K562 (cell line): ENCODE measurements at regions not wholly inside any gene's neighbourhood (a gene's known extent, or its start where the extent isn't known, plus 50 kb on each side); places are given as distances from the start of the nearest gene placed in this dataset.

ENCODE experiments used
- ATAC-seq: fragments of 200-7000 bp; cut with Tn5 transposase; 3 replicates; pipeline ENCODE4 v1.9.1; 2020; ENCODE audit warnings: moderate library complexity
- BruUV-seq: library from RNA; stranded (reverse); fragments of 400-500 nt; replicated peaks from 2 replicates; lab custom pipeline; 2021; lab: Mats Ljungman, UMichigan
- CTCF ChIA-PET: fragments of 300-600 bp; formaldehyde crosslinking; extraction: SDS; loops from one replicate; lab custom pipeline; 2021; ENCODE audit warnings: low intra/inter-chr PET ratio; lab: Yijun Ruan, JAX
- POLR2A ChIA-PET: fragments of 300-600, 350-650 bp; sonication (Branson Sonifier 250); formaldehyde crosslinking; extraction: SDS; loops from one replicate; lab custom pipeline; 2021; ENCODE audit warnings: antibody characterized with exemption, inconsistent platforms; lab: Yijun Ruan, JAX
- DNase-seq, 4 experiments: peaks; one replicate each; pipeline versions ENCODE4 v3.0.0 to v3.0.0-alpha.2; 2011 to 2018; ENCODE audit warnings: low spot score in 3 of 4, mixed read lengths in 3 of 4; ENCODE audit errors: extremely low read depth in 1 of 4
- FAIRE-seq: peaks from 2 replicates; lab custom pipeline; 2011; peaks lifted over from hg19 to GRCh38; lab: Jason Lieb, UNC
- H2AFZ ChIP-seq: 2 replicates; pipeline ENCODE4 v1.6.0; 2011; ENCODE audit warnings: low read depth, low read length, control low read depth, inconsistent platforms
- H3K27ac ChIP-seq: fragments of 200-600 bp; 3 replicates; pipeline ENCODE4 v1.8.0; 2011; ENCODE audit warnings: low read depth, mild to moderate bottlenecking, control low read depth, inconsistent platforms, low read length, moderate library complexity, mixed read lengths; ENCODE audit errors: extremely low read depth
- H3K27me3 ChIP-seq, 2 experiments: fragments of 300-600 bp in 1 of 2; 2 replicates in 1 of 2; 3 replicates in 1 of 2; pipeline versions ENCODE4 v1.6.0 to v1.8.0; 2011; ENCODE audit warnings: inconsistent platforms in 2 of 2, low read length in 2 of 2, mild to moderate bottlenecking in 1 of 2, mixed read lengths in 1 of 2, moderate library complexity in 1 of 2; ENCODE audit not compliant: control insufficient read depth in 2 of 2, insufficient read depth in 2 of 2
- H3K36me3 ChIP-seq: fragments of 300-600 bp; 3 replicates; pipeline ENCODE4 v1.8.0; 2011; ENCODE audit warnings: mild to moderate bottlenecking, low read length, inconsistent platforms; ENCODE audit not compliant: control insufficient read depth, insufficient read depth
- H3K4me1 ChIP-seq, 2 experiments: fragments of 200-600 bp in 1 of 2; replicated peaks in 1 of 2; 2 replicates in 1 of 2; 3 replicates in 1 of 2; pipeline versions ENCODE4 v1.5.1 to v1.8.0; 2011; ENCODE audit warnings: inconsistent platforms in 2 of 2, low read length in 2 of 2, mild to moderate bottlenecking in 1 of 2, mixed read lengths in 1 of 2, moderate library complexity in 1 of 2; ENCODE audit not compliant: control insufficient read depth in 2 of 2, insufficient read depth in 2 of 2
- H3K4me2 ChIP-seq: 2 replicates; pipeline ENCODE4 v1.6.1; 2011; ENCODE audit warnings: low read length, control low read depth, inconsistent platforms, mixed read lengths; ENCODE audit not compliant: insufficient read depth
- H3K4me3 ChIP-seq: fragments of 200-600 bp; sonication (generic), shearing (Covaris generic); 2 replicates; pipeline ENCODE4 v1.5.1; 2016; ENCODE audit warnings: control low read depth, inconsistent platforms
- H3K79me2 ChIP-seq: fragments of 200-600 bp; 3 replicates; pipeline ENCODE4 v1.8.0; 2011; ENCODE audit warnings: low read length, inconsistent platforms; ENCODE audit not compliant: control insufficient read depth, insufficient read depth
- H3K9ac ChIP-seq, 2 experiments: 2 replicates each; pipeline versions ENCODE4 v1.6.0 to v1.6.1; 2011; ENCODE audit warnings: low read depth in 2 of 2, low read length in 2 of 2, control low read depth in 1 of 2, inconsistent platforms in 1 of 2, mild to moderate bottlenecking in 1 of 2, mixed read lengths in 1 of 2; ENCODE audit not compliant: insufficient read depth in 1 of 2
- H3K9me1 ChIP-seq: one replicate; pipeline ENCODE4 v1.6.0; 2011; ENCODE audit warnings: inconsistent platforms, mild to moderate bottlenecking, low read length, moderate library complexity; ENCODE audit not compliant: control insufficient read depth, insufficient read depth
- H3K9me3 ChIP-seq: replicated peaks from 2 replicates; pipeline ENCODE4 v1.5.1; 2011; ENCODE audit warnings: low read depth, low read length, inconsistent platforms; ENCODE audit not compliant: control insufficient read depth, insufficient read depth
- H4K20me1 ChIP-seq: replicated peaks from 2 replicates; pipeline ENCODE4 v1.6.1; 2011; ENCODE audit warnings: low read length, inconsistent platforms, mixed read lengths; ENCODE audit not compliant: control insufficient read depth, insufficient read depth
- ARNT ChIP-seq, 2 experiments: fragments of 450-650 bp; IDR thresholded peaks; 2 replicates each; pipeline ENCODE4 v1.6.1; 2016; ENCODE audit warnings: mild to moderate bottlenecking in 1 of 2
- CCAR2 ChIP-seq: fragments of 200-400 bp; formaldehyde crosslinking; IDR thresholded peaks from 2 replicates; pipeline ENCODE4 v1.6.1; 2017; ENCODE audit warnings: mild to moderate bottlenecking, low read depth, low read length
- E2F5 ChIP-seq: sonication (generic); formaldehyde crosslinking; IDR thresholded peaks from 2 replicates; pipeline ENCODE4 v1.8.0; 2022; ENCODE audit warnings: mild to moderate bottlenecking, missing genetic modification reagents
- EWSR1 ChIP-seq: fragments of 450-650 bp; IDR thresholded peaks from 2 replicates; pipeline ENCODE4 v1.6.1; 2018; ENCODE audit warnings: borderline replicate concordance, mild to moderate bottlenecking, low read depth, moderate library complexity; ENCODE audit not compliant: partially characterized antibody
- KHSRP ChIP-seq: fragments of 450-650 bp; IDR thresholded peaks from 2 replicates; pipeline ENCODE4 v1.6.1; 2017
- KLF1 ChIP-seq: fragments of 450-650 bp; IDR thresholded peaks from 2 replicates; pipeline ENCODE4 v1.6.1; 2016; ENCODE audit warnings: missing genetic modification characterization, missing compliant biosample characterization
- LARP7 ChIP-seq: fragments of 450-650 bp; IDR thresholded peaks from 2 replicates; pipeline ENCODE4 v1.6.1; 2016
- MAZ ChIP-seq, 2 experiments: fragments of 450-650 bp in 1 of 2; sonication (generic) in 1 of 2; formaldehyde crosslinking; IDR thresholded peaks in 1 of 2; conservative IDR thresholded peaks in 1 of 2; 2 replicates each; pipeline versions ENCODE4 v1.4.0 to v1.5.0; 2020; ENCODE audit warnings: mild to moderate bottlenecking in 1 of 2, missing genetic modification reagents in 1 of 2
- POLR2AphosphoS2 ChIP-seq: IDR thresholded peaks from 2 replicates; pipeline ENCODE4 v1.6.1; 2012; ENCODE audit warnings: low read length, improper control_type of control experiment
- SMARCE1 ChIP-seq: fragments of 450-650 bp; IDR thresholded peaks from 2 replicates; pipeline ENCODE4 v1.7.1; 2016; ENCODE audit warnings: mild to moderate bottlenecking
- TAF7 ChIP-seq: fragments of 450-650 bp; IDR thresholded peaks from 2 replicates; pipeline ENCODE4 v1.6.1; 2016; ENCODE audit warnings: missing genetic modification characterization, missing compliant biosample characterization
- TGIF2 ChIP-seq: sonication (generic); formaldehyde crosslinking; IDR thresholded peaks from 2 replicates; pipeline ENCODE4 v1.8.1; 2022; ENCODE audit warnings: mild to moderate bottlenecking, missing genetic modification reagents, moderate library complexity
- THAP7 ChIP-seq: fragments of 250-450 bp; sonication (Bioruptor Pico); IDR thresholded peaks from 2 replicates; pipeline ENCODE4 v1.5.0; 2021
- ZBTB12 ChIP-seq: fragments of 250-450 bp; sonication (Bioruptor Pico); IDR thresholded peaks from 2 replicates; pipeline ENCODE4 v1.4.0; 2020
- WGBS: fragments of 100-300 bp; shearing (Covaris generic); methylation state at CpG from one replicate; pipeline ENCODE4 v1.1.6; 2016; ENCODE audit warnings: low coverage, mixed read lengths; ENCODE audit not compliant: insufficient coverage; ENCODE audit errors: missing lambda C conversion rate; 5-methylcytosine and 5-hydroxymethylcytosine counted together
- in situ Hi-C: fragments of 300-500 bp; cut with MboI; formaldehyde crosslinking; loops from 4 replicates; pipeline ENCODE4 v1.15.0; 2018; ENCODE audit warnings: inconsistent platforms, mixed read lengths
- intact Hi-C: fragments of 100-400 bp; cut with micrococcal nuclease; formaldehyde crosslinking; loops from 2 replicates; pipeline ENCODE4 v1.14.2; 2022
- TF ChIP-seq, protein P1 (sequence below): fragments of 200-800 bp; sonication (Bioruptor generic); IDR thresholded peaks from 2 replicates; pipeline ENCODE4 v1.6.1; 2017; ENCODE audit warnings: missing genetic modification characterization, missing compliant biosample characterization
- TF ChIP-seq, protein P2 (sequence below): sonication (generic); formaldehyde crosslinking; IDR thresholded peaks from 2 replicates; pipeline ENCODE4 v1.8.0; 2022; ENCODE audit warnings: missing genetic modification reagents, mild to moderate bottlenecking, borderline replicate concordance

- TF ChIP-seq, protein P1, sequence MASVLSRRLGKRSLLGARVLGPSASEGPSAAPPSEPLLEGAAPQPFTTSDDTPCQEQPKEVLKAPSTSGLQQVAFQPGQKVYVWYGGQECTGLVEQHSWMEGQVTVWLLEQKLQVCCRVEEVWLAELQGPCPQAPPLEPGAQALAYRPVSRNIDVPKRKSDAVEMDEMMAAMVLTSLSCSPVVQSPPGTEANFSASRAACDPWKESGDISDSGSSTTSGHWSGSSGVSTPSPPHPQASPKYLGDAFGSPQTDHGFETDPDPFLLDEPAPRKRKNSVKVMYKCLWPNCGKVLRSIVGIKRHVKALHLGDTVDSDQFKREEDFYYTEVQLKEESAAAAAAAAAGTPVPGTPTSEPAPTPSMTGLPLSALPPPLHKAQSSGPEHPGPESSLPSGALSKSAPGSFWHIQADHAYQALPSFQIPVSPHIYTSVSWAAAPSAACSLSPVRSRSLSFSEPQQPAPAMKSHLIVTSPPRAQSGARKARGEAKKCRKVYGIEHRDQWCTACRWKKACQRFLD (CRISPR knock-in tag): no peak
- TF ChIP-seq E2F5 (CRISPR knock-in tag) (no peak), LARP7 (no peak), KHSRP (no peak)
Measured at GRCh38 chr1:3978196-3978989, 78.3 kb upstream of the C1orf174 start (continued).

DNA sequence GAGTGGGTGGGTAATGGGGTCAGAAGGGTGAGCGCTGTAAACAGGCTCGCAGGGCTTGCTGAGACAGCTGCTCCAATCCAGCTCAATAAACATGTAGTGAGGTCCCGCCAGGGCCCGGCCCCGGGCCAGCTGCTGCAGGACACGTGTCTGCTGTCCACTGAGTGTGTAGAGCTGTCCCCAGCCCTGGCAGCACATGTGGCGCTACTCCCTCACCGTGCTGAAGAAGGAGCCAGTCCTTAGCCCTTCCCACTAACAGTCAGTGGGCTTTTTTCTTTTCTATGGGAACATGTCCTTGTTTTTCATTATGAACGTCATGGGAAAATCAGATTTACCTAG is 78.9 kb upstream of the C1orf174 start:
- in situ Hi-C loops: no loop called here
- peaks cover 3 to 31% of the 10 kb centered on the region in 2 experiments for H3K27me3 ChIP-seq
- BruUV-seq: no TSS peak
- TF ChIP-seq, protein P2, sequence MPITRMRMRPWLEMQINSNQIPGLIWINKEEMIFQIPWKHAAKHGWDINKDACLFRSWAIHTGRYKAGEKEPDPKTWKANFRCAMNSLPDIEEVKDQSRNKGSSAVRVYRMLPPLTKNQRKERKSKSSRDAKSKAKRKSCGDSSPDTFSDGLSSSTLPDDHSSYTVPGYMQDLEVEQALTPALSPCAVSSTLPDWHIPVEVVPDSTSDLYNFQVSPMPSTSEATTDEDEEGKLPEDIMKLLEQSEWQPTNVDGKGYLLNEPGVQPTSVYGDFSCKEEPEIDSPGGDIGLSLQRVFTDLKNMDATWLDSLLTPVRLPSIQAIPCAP (CRISPR knock-in tag): no peak
- TF ChIP-seq EWSR1: no peak
- TF ChIP-seq KLF1 (tag): no peak
- no peak for TF ChIP-seq CCAR2
- no peak for TF ChIP-seq THAP7 (CRISPR knock-in tag)
- TF ChIP-seq MAZ (CRISPR knock-in tag; conservative IDR thresholded peaks at IDR 0.05 in 1 of 2, IDR thresholded peaks at IDR 0.05 in 1 of 2): no peak
- no peak for TF ChIP-seq TGIF2 (CRISPR knock-in tag)
- TF ChIP-seq ZBTB12: no peak
- no peak for TF ChIP-seq SMARCE1
- TF ChIP-seq POLR2AphosphoS2: no peak
- no peak for TF ChIP-seq TAF7 (tag)
- TF ChIP-seq ARNT (IDR thresholded peaks at IDR 0.05): no peak

More for the DNA sequence above, 78.9 kb upstream of the C1orf174 start:
- H3K27ac ChIP-seq: no peak overlapping the region
- H4K20me1 ChIP-seq: no peaks in the 10 kb centered on the region; the same call in 1 of the 2 replicates
- H2AFZ ChIP-seq: no peak overlapping the region
- no peak overlapping the region for H3K4me3 ChIP-seq
- H3K36me3 ChIP-seq: peaks cover 6% of the 10 kb centered on the region; the same call in 2 of the 3 replicates
- H3K9me3 ChIP-seq: no peaks in the 10 kb centered on the region
- no peak for FAIRE-seq
- H3K9ac ChIP-seq: 0 out of 4 replicates have a peak overlapping the region, but pooled peaks of 1 of the 2 experiments have one; percentile 24
- ChIA-PET POLR2A (interaction anchor here (0.6 to 0.7 kb wide), 3 partner anchors 30 to 867 kb away, joined by 3 to 4 read pairs (median 3); no protein-coding TSS in a partner anchor), CTCF (no interaction called here)
- 28% methylated on average over 9 of the region's 9 CpGs for WGBS
- no peak for DNase-seq
- intact Hi-C loops: no loop called here
- no peak for ATAC-seq
- H3K79me2 ChIP-seq: peaks cover 25% of the 10 kb centered on the region
- peaks cover 4% of the 10 kb centered on the region for H3K9me1 ChIP-seq
- no peak overlapping the region for H3K4me2 ChIP-seq
- H3K4me1 ChIP-seq: peaks cover 0 to 30% of the 10 kb centered on the region in 2 experiments; a peak in 3 of 5 replicates
